ENCODE measurements at regions not wholly inside any gene's neighbourhood (a gene's known extent, or its start where the extent isn't known, plus 50 kb on each side); places are given as distances from the start of the nearest gene placed in this dataset.
"Not testable (repeated sequence)": the region's sequence is repeated elsewhere in the genome, so short reads cannot be mapped to it uniquely, and the experiment has no call there.

DNA sequence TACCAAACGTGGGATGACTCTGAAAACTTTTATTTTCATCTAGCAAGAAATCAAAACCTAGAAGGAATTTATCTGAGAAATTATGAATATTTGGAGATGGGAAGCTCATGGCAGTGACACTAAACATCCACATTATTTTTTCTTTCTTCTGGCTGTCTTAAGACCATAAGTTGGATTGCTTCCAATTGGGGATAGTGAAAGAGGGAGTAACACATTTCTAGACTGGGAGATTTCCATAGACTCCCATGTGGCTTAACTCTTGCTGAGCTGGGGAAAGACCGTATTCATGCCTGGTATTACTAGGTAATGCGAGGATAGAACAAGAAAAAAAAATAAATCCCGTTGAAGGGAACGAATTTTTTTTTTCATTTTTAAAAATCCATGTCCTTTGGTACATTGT, 120.0 kb downstream of the UTRN start:
- Histone ChIP-seq H3K27me3 (ENCODE audit: control insufficient read depth, insufficient read depth, low read length) (no peaks in the 10 kb centered on the region), H3K9me3 (ENCODE audit: control insufficient read depth, insufficient read depth, low read length) (no peaks in the 10 kb centered on the region), H3K27ac (ENCODE audit: low read depth, low read length) (no peak overlapping the region), H3K4me3 (ENCODE audit: low read depth, low read length) (no peak overlapping the region)
- TF ChIP-seq, protein P1, sequence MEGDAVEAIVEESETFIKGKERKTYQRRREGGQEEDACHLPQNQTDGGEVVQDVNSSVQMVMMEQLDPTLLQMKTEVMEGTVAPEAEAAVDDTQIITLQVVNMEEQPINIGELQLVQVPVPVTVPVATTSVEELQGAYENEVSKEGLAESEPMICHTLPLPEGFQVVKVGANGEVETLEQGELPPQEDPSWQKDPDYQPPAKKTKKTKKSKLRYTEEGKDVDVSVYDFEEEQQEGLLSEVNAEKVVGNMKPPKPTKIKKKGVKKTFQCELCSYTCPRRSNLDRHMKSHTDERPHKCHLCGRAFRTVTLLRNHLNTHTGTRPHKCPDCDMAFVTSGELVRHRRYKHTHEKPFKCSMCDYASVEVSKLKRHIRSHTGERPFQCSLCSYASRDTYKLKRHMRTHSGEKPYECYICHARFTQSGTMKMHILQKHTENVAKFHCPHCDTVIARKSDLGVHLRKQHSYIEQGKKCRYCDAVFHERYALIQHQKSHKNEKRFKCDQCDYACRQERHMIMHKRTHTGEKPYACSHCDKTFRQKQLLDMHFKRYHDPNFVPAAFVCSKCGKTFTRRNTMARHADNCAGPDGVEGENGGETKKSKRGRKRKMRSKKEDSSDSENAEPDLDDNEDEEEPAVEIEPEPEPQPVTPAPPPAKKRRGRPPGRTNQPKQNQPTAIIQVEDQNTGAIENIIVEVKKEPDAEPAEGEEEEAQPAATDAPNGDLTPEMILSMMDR (IDR thresholded peaks at IDR 0.05; ENCODE audit: low read depth, low read length): no peak
- POLR2A ChIA-PET: interaction anchor here (0.7 kb wide), 1 partner anchor 24 kb away, joined by 3 read pairs; no protein-coding TSS in a partner anchor
- DNase-seq (ENCODE audit: low read depth, low spot score): no peak
- CTCF ChIA-PET: no interaction called here

DNA sequence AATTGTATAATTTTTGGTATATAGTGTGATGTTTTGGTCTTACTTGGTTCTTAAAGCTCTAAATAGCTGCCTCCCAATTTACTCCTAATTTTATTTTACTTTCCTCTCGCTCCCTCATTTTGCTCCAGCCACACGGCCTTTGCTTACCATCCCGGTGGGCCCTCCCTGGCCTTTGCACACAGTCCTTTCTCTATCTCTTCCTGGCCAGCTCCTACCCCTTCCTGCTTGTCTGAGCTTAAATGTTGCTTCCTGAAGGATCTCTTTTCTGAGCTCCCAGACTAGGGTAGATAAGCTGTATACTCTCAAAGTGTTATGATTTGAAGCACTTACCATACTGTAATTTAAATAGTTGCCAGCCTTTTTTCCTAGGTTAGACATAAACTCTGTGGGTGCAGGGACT, 121.7 kb downstream of the UTRN start:
- H3K4me3 ChIP-seq (ENCODE audit: low read depth, low read length): no peak overlapping the region
- TF ChIP-seq, protein P1 (IDR thresholded peaks at IDR 0.05; ENCODE audit: low read depth, low read length): no peak
- no peaks in the 10 kb centered on the region for H3K9me3 ChIP-seq (ENCODE audit: control insufficient read depth, insufficient read depth, low read length)
- DNase-seq (ENCODE audit: low read depth, low spot score): no peak
- CTCF ChIA-PET: no interaction called here
- POLR2A ChIA-PET: no interaction called here
- H3K27ac ChIP-seq (ENCODE audit: low read depth, low read length): no peak overlapping the region
- no peaks in the 10 kb centered on the region for H3K27me3 ChIP-seq (ENCODE audit: control insufficient read depth, insufficient read depth, low read length)

DNA sequence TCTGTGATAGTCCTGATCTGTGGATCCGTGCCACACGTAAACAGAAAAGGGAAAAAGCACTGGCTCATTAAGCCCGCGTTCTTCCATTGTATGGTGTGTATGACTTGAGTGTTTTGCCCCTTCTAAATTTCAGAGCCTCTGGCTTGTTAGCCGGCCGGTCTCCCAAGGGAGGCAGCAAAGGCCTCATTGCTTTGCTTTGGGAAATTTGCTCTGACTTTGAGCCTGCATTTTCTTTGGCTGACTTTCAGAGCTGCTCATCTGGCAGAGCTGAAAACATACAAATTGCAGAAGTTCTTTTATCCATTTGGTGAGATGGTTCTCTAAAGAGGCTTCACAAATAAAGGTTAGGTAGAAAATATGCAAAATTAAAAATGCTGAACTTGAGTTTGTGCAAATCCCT, 123.0 kb downstream of the UTRN start:
- Histone ChIP-seq H3K9me3 (ENCODE audit: control insufficient read depth, insufficient read depth, low read length) (no peaks in the 10 kb centered on the region), H3K27me3 (ENCODE audit: control insufficient read depth, insufficient read depth, low read length) (no peaks in the 10 kb centered on the region), H3K4me3 (ENCODE audit: low read depth, low read length) (no peak overlapping the region), H3K27ac (ENCODE audit: low read depth, low read length) (no peak overlapping the region)
- TF ChIP-seq, protein P1 (IDR thresholded peaks at IDR 0.05; ENCODE audit: low read depth, low read length): no peak
- CTCF ChIA-PET: no interaction called here
- POLR2A ChIA-PET: no interaction called here
- DNase-seq (ENCODE audit: low read depth, low spot score): no peak

DNA sequence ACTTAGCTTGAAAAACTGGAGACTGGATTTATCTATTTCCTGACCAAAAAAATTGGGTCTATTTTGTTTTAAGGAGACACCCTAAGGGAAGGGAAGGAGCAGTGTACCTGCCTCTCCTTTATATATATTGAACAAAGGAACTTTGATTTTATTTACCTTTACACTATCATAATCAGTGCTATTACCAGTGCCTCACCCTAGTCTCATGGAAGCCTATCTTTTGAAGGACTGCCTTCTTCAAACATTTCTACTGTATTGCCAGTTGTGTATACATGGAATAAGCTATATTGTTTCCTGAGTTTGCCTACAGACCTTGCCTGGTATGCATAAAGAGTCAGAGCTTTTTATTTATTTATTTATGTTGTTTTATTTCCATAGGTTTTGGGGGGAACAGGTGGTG, 124.9 kb downstream of the UTRN start:
- DNase-seq (ENCODE audit: low read depth, low spot score): no peak
- ChIA-PET CTCF (no interaction called here), POLR2A (no interaction called here)
- Histone ChIP-seq H3K9me3 (ENCODE audit: control insufficient read depth, insufficient read depth, low read length) (no peaks in the 10 kb centered on the region), H3K27me3 (ENCODE audit: control insufficient read depth, insufficient read depth, low read length) (no peaks in the 10 kb centered on the region), H3K4me3 (ENCODE audit: low read depth, low read length) (no peak overlapping the region), H3K27ac (ENCODE audit: low read depth, low read length) (no peak overlapping the region)
- TF ChIP-seq, protein P1 (IDR thresholded peaks at IDR 0.05; ENCODE audit: low read depth, low read length): no peak

DNA sequence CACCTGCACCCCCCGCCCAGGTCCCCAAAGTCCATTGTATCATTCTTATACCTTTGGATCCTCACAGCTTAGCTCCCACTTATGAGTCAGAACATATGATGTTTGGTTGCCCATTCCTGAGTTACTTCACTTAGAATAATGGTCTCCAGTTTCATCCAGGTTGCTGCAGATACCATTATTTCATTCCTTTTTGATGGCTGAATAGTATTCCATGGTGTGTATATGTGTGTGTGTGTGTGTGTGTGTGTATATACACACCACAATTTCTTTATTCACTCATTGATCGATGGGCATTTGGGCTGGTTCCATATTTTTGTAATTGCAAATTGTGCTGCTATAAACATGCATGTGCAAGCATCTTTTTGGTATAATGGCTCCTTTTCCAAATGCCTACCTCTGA, 125.4 kb downstream of the UTRN start:
- CTCF ChIA-PET; DNase-seq (ENCODE audit: low read depth, low spot score); POLR2A ChIA-PET: not testable (repeated sequence)

More for the DNA sequence above, 125.4 kb downstream of the UTRN start:
- H3K27me3 ChIP-seq (ENCODE audit: control insufficient read depth, insufficient read depth, low read length); H3K9me3 ChIP-seq (ENCODE audit: control insufficient read depth, insufficient read depth, low read length); H3K4me3 ChIP-seq (ENCODE audit: low read depth, low read length); H3K27ac ChIP-seq (ENCODE audit: low read depth, low read length): not testable (repeated sequence)

Data from AG04450 (cell line).